ENCODE measurements at regions not wholly inside any gene's neighbourhood (a gene's known extent, or its start where the extent isn't known, plus 50 kb on each side); places are given as distances from the start of the nearest gene placed in this dataset.

DNA sequence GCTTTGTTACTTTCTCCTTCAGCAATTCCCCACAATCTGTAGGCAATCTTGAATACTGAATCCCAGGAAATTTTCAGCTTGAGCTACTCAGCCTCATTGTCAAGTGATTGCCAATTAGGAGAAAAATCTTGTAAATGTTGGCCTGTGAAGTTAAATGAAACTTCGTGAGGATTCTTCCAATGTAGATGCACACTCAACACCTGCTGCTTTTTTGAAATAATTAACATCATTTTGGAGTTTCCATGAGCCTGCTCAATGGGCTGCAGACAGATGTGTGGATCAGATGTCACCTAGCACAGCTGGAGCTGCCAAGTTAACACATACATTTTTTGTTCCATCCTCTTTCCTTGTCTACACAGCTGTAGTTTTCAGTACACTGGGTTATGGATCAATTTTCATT lies 645.6 kb upstream of the LUZP2 start:
- TF ChIP-seq, protein P1, sequence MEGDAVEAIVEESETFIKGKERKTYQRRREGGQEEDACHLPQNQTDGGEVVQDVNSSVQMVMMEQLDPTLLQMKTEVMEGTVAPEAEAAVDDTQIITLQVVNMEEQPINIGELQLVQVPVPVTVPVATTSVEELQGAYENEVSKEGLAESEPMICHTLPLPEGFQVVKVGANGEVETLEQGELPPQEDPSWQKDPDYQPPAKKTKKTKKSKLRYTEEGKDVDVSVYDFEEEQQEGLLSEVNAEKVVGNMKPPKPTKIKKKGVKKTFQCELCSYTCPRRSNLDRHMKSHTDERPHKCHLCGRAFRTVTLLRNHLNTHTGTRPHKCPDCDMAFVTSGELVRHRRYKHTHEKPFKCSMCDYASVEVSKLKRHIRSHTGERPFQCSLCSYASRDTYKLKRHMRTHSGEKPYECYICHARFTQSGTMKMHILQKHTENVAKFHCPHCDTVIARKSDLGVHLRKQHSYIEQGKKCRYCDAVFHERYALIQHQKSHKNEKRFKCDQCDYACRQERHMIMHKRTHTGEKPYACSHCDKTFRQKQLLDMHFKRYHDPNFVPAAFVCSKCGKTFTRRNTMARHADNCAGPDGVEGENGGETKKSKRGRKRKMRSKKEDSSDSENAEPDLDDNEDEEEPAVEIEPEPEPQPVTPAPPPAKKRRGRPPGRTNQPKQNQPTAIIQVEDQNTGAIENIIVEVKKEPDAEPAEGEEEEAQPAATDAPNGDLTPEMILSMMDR (IDR thresholded peaks at IDR 0.05) = no peak
- no peak for TF ChIP-seq ZFX (IDR thresholded peaks at IDR 0.05; ENCODE audit: borderline replicate concordance)
